Tibial artery (tissue), 4 donors: ENCODE measurements at regions not wholly inside any gene's neighbourhood (a gene's known extent, or its start where the extent isn't known, plus 50 kb on each side); places are given as distances from the start of the nearest gene placed in this dataset.
A peak's percentile ranks its signal among the peaks of the same experiment; 100 is the strongest.

Experiments used
- DNase-seq, 2 donors: peaks; one replicate each; pipeline ENCODE4 v3.0.0-alpha.2; 2019
- H3K27ac ChIP-seq, 2 donors: fragments of 200-600 bp; sonication (generic) in 1 of 2; 1 replicate in 1 of 2; 2 replicates in 1 of 2; pipeline ENCODE4 v1.5.1; 2018 to 2019; ENCODE audit warnings: mild to moderate bottlenecking in 1 of 2
- H3K27me3 ChIP-seq, 2 donors: fragments of 200-600 bp; sonication (generic) in 1 of 2; one replicate each; pipeline versions ENCODE4 v1.5.1 to v1.6.0; 2016 to 2019
- H3K36me3 ChIP-seq, 3 donors: fragments of 200-600 bp; sonication (generic) in 2 of 3; one replicate each; pipeline ENCODE4 v1.5.1; 2016 to 2019; ENCODE audit warnings: mild to moderate bottlenecking in 2 of 3
- H3K4me1 ChIP-seq, 4 donors: fragments of 200-600 bp; sonication (generic) in 2 of 4; 1 replicate in 3 of 4; 2 replicates in 1 of 4; pipeline ENCODE4 v1.5.1; 2016 to 2019
- H3K4me3 ChIP-seq, 2 donors: fragments of 200-600 bp; sonication (generic) in 1 of 2; 1 replicate in 1 of 2; 2 replicates in 1 of 2; pipeline ENCODE4 v1.5.1; 2018 to 2019; ENCODE audit warnings: mild to moderate bottlenecking in 2 of 2
- H3K9me3 ChIP-seq, 3 donors: fragments of 200-600 bp; sonication (generic) in 1 of 3; one replicate each; pipeline ENCODE4 v1.5.1; 2016 to 2019
- intact Hi-C: fragments of 100-400 bp; cut with DNase I; formaldehyde crosslinking; loops from one replicate; pipeline ENCODE4 v1.15.0; 2023; ENCODE audit warnings: low total_unique reads
- TF ChIP-seq, protein P1 (sequence below), 2 experiments: fragments of 200-600 bp in 1 of 2; fragments of 450-650 bp in 1 of 2; IDR thresholded peaks; one replicate each; pipeline ENCODE4 v1.5.1; 2017 to 2019; ENCODE audit warnings: antibody characterized with exemption in 2 of 2, mild to moderate bottlenecking in 1 of 2, moderate library complexity in 1 of 2

DNA sequence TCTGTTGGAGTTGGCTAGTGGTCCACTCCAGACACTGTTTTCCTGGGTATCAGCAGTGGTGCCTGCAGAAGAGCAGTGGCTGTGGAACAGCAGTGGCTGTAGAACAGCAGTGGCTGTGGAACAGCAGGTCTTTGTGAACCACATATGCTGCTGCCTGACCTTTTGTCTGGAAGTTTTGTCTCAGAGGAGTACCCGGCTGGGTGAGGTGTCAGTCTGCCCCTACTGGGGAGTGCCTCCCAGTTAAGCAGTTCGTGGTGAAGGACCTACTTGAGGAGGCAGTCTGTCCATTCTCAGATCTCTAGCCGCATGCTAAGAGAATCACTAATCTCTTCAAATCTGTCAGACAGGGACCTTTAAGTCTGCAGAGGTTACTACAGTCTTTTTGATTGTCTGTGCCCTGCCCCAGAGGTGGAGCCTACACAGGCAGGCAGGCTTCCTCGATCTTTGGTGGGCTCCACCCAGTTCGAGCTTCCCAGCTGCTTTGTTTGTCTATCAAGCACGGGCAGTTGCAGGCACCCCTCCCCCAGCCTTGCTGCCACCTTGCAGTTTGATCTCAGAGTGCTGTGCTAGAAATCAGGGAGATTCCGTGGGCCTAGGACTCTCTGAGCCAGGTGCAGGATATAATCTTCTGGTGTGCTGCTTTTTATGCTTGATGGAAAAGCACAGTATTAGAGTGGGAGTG is 89.1 kb upstream of the TRIM48 start:
- intact Hi-C loops, result no loop called here
- TF ChIP-seq, protein P1, sequence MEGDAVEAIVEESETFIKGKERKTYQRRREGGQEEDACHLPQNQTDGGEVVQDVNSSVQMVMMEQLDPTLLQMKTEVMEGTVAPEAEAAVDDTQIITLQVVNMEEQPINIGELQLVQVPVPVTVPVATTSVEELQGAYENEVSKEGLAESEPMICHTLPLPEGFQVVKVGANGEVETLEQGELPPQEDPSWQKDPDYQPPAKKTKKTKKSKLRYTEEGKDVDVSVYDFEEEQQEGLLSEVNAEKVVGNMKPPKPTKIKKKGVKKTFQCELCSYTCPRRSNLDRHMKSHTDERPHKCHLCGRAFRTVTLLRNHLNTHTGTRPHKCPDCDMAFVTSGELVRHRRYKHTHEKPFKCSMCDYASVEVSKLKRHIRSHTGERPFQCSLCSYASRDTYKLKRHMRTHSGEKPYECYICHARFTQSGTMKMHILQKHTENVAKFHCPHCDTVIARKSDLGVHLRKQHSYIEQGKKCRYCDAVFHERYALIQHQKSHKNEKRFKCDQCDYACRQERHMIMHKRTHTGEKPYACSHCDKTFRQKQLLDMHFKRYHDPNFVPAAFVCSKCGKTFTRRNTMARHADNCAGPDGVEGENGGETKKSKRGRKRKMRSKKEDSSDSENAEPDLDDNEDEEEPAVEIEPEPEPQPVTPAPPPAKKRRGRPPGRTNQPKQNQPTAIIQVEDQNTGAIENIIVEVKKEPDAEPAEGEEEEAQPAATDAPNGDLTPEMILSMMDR (IDR thresholded peaks at IDR 0.05), result no peak

More for the DNA sequence above, 89.1 kb upstream of the TRIM48 start:
- Histone ChIP-seq H3K27me3 (no peaks in the 10 kb centered on the region), H3K36me3 (no peaks in the 10 kb centered on the region), H3K27ac (no peak overlapping the region), H3K4me1 (no peaks in the 10 kb centered on the region), H3K9me3 (peaks cover 10 to 31% (median 17%) of the 10 kb centered on the region in 3 donors), H3K4me3 (no peak overlapping the region)
- peak in 1 of 2 donors; percentile 23 for DNase-seq
